ENCODE measurements at regions not wholly inside any gene's neighbourhood (a gene's known extent, or its start where the extent isn't known, plus 50 kb on each side); places are given as distances from the start of the nearest gene placed in this dataset.

- Histone ChIP-seq H3K27me3 (no peaks in the 10 kb centered on the region), H3K36me3 (no peaks in the 10 kb centered on the region), H3K4me1 (no peaks in the 10 kb centered on the region), H3K27ac (no peak overlapping the region), H3K4me3 (no peak overlapping the region), H3K9me3 (no peaks in the 10 kb centered on the region)
- 42 to 84% (median 55%) methylated on average over 1 of the region's 1 CpG for WGBS, 5 donors
- peak in 1 of 2 donors; percentile 16 for DNase-seq
- TF ChIP-seq EP300 (IDR thresholded peaks at IDR 0.05) (no peak), POLR2A (IDR thresholded peaks at IDR 0.05) (no peak), POLR2AphosphoS5 (IDR thresholded peaks at IDR 0.05) (no peak), CTCF (IDR thresholded peaks at IDR 0.05) (no peak)
- intact Hi-C loops (cut with DNase I; ENCODE audit: low total_unique reads) = no loop called here
Measured at GRCh38 chr16:63625126-63625525, 1496.7 kb downstream of the CDH11 start.

GRCh38 chr16:63623551-63624039, 1498.3 kb downstream of the CDH11 start:
- DNase-seq = no peak
- H3K36me3 ChIP-seq = no peaks in the 10 kb centered on the region
- no peaks in the 10 kb centered on the region for H3K9me3 ChIP-seq
- WGBS, 5 donors = 54 to 66% (median 55%) methylated on average over 4 of the region's 4 CpGs
- H3K27me3 ChIP-seq = peaks cover 0 to under 1% (median 0%) of the 10 kb centered on the region in 3 donors
- no peak for TF ChIP-seq POLR2AphosphoS5 (IDR thresholded peaks at IDR 0.05)
- TF ChIP-seq POLR2A (IDR thresholded peaks at IDR 0.05) = no peak
- TF ChIP-seq EP300 (IDR thresholded peaks at IDR 0.05) = no peak
- TF ChIP-seq CTCF (IDR thresholded peaks at IDR 0.05) = no peak
- no peak overlapping the region for H3K4me3 ChIP-seq
- no peaks in the 10 kb centered on the region for H3K4me1 ChIP-seq
- no peak overlapping the region for H3K27ac ChIP-seq
- intact Hi-C loops (cut with DNase I; ENCODE audit: low total_unique reads) = no loop called here

GRCh38 chr16:63618896-63619485, 1502.9 kb downstream of the CDH11 start:
- no peak for DNase-seq
- WGBS, 5 donors = 70 to 77% (median 73%) methylated on average over 3 of the region's 3 CpGs
- intact Hi-C loops (cut with DNase I; ENCODE audit: low total_unique reads) = no loop called here
- Histone ChIP-seq H3K27ac (no peak overlapping the region), H3K4me3 (no peak overlapping the region), H3K36me3 (no peaks in the 10 kb centered on the region), H3K27me3 (peaks cover 0 to 16% (median 0%) of the 10 kb centered on the region in 3 donors), H3K9me3 (peaks cover 0 to 6% (median 3%) of the 10 kb centered on the region in 4 donors), H3K4me1 (peaks cover 0 to 9% (median 0%) of the 10 kb centered on the region in 4 donors)
- TF ChIP-seq EP300 (IDR thresholded peaks at IDR 0.05) = no peak
- no peak for TF ChIP-seq POLR2A (IDR thresholded peaks at IDR 0.05)
- no peak for TF ChIP-seq CTCF (IDR thresholded peaks at IDR 0.05)
- no peak for TF ChIP-seq POLR2AphosphoS5 (IDR thresholded peaks at IDR 0.05)

- peak overlapping the region in 1 of 5 donors; percentile 18 for H3K27ac ChIP-seq
- intact Hi-C loops (cut with DNase I; ENCODE audit: low total_unique reads) = no loop called here
- H3K27me3 ChIP-seq = peaks cover 0 to 16% (median 0%) of the 10 kb centered on the region in 3 donors
- no peaks in the 10 kb centered on the region for H3K36me3 ChIP-seq
- WGBS, 5 donors = 86 to 92% (median 89%) methylated on average over 6 to 16 of the region's 16 CpGs
- peaks cover 0 to 6% (median 3%) of the 10 kb centered on the region in 4 donors for H3K9me3 ChIP-seq
- peak in 1 of 2 donors; percentile 50 for DNase-seq
- TF ChIP-seq EP300 (IDR thresholded peaks at IDR 0.05) (no peak), CTCF (IDR thresholded peaks at IDR 0.05) (no peak), POLR2A (IDR thresholded peaks at IDR 0.05) (no peak), POLR2AphosphoS5 (IDR thresholded peaks at IDR 0.05) (no peak)
- H3K4me3 ChIP-seq = peak overlapping the region; percentile 19 to 46 (median 38)
- H3K4me1 ChIP-seq = peaks cover 0 to 9% (median 0%) of the 10 kb centered on the region in 4 donors
Measured at GRCh38 chr16:63617990-63618763, 1503.7 kb downstream of the CDH11 start.

All from stomach (tissue), 8 donors.